ENCODE measurements at regions not wholly inside any gene's neighbourhood (a gene's known extent, or its start where the extent isn't known, plus 50 kb on each side); places are given as distances from the start of the nearest gene placed in this dataset.

DNA sequence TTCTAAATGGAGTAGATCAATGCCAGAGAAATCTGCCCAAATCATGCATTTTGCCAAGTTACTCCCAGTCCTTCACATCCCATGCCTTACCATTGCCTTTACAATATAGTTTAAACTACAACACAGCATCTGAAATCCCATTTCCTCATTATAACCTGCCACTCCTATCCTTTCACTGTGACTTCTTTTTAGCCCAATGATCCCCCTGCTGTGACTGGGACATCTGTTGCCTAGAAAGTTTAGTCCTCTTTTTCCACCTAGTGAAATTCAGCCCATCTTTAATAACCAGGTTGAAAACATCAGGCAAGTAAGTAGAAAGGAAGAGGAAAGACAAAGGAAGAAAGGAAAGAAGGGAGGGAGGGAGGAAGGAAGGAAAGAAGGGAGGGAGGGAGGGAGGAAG is 627.9 kb upstream of the ZNF385D start:
- Histone ChIP-seq H3K27me3 (ENCODE audit: insufficient read depth) (no peaks in the 10 kb centered on the region), H3K36me3 (replicated peaks in 1 of 2; ENCODE audit: control insufficient read depth in 1 of 2, insufficient read depth in 2 of 2, low read length in 1 of 2) (no peaks in the 10 kb centered on the region), H3K9ac (no peak overlapping the region), H3F3A (replicated peaks; ENCODE audit: insufficient read depth) (peaks cover 7% of the 10 kb centered on the region), H3K79me2 (ENCODE audit: insufficient read depth) (no peaks in the 10 kb centered on the region), H3K9me3 (no peaks in the 10 kb centered on the region), H2AFZ (ENCODE audit: low read depth) (no peak overlapping the region), H3K27ac (ENCODE audit: low read depth in 2 of 2, low read length in 1 of 2) (no peak overlapping the region), H4K20me1 (ENCODE audit: insufficient read depth) (no peaks in the 10 kb centered on the region), H3K4me2 (no peak overlapping the region), H3K9me2 (no peaks in the 10 kb centered on the region), H3K4me1 (ENCODE audit: control insufficient read depth in 1 of 2, insufficient read depth in 2 of 2, low read depth in 1 of 2, low read length in 1 of 2) (peaks cover 0 to 3% of the 10 kb centered on the region in 2 experiments; a peak in 2 of 4 replicates), H3K4me3 (ENCODE audit: low read depth in 2 of 2, low read length in 1 of 2) (no peak overlapping the region)
- TF ChIP-seq YY1 (IDR thresholded peaks at IDR 0.05; ENCODE audit: low read depth) (no peak), ZBTB33 (IDR thresholded peaks at IDR 0.05; ENCODE audit: borderline replicate concordance, low read depth) (no peak), CHD2 (IDR thresholded peaks at IDR 0.05; ENCODE audit: low read length, partially characterized antibody) (no peak), GATA2 (CRISPR knock-in tag; IDR thresholded peaks at IDR 0.05) (no peak), RCOR1 (IDR thresholded peaks at IDR 0.05; ENCODE audit: low read length) (no peak), TCF12 (IDR thresholded peaks at IDR 0.05) (no peak), RXRA (IDR thresholded peaks at IDR 0.05; ENCODE audit: borderline replicate concordance, low read depth) (no peak), NRF1 (IDR thresholded peaks at IDR 0.05; ENCODE audit: low read depth, low read length) (no peak), NFIC (IDR thresholded peaks at IDR 0.05; ENCODE audit: borderline replicate concordance) (no peak), MXI1 (IDR thresholded peaks at IDR 0.05; ENCODE audit: low read depth, low read length) (no peak), FOXM1 (IDR thresholded peaks at IDR 0.05; ENCODE audit: low read depth) (no peak), TAF1 (IDR thresholded peaks at IDR 0.05; ENCODE audit: borderline replicate concordance, low read depth, low read length) (no peak), ELF1 (IDR thresholded peaks at IDR 0.05) (no peak), REST (IDR thresholded peaks at IDR 0.05; ENCODE audit: low read depth, low read length) (no peak), EP300 (IDR thresholded peaks at IDR 0.05; ENCODE audit: borderline replicate concordance in 1 of 2, low read depth in 1 of 2, low read length in 1 of 2) (no peak), SMC3 (IDR thresholded peaks at IDR 0.05; ENCODE audit: low read depth, low read length) (no peak)
- TF ChIP-seq, protein P1, sequence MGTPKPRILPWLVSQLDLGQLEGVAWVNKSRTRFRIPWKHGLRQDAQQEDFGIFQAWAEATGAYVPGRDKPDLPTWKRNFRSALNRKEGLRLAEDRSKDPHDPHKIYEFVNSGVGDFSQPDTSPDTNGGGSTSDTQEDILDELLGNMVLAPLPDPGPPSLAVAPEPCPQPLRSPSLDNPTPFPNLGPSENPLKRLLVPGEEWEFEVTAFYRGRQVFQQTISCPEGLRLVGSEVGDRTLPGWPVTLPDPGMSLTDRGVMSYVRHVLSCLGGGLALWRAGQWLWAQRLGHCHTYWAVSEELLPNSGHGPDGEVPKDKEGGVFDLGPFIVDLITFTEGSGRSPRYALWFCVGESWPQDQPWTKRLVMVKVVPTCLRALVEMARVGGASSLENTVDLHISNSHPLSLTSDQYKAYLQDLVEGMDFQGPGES (IDR thresholded peaks at IDR 0.05; ENCODE audit: low read depth, low read length), result no peak
- TF ChIP-seq, protein P2, sequence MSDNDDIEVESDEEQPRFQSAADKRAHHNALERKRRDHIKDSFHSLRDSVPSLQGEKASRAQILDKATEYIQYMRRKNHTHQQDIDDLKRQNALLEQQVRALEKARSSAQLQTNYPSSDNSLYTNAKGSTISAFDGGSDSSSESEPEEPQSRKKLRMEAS (IDR thresholded peaks at IDR 0.05; ENCODE audit: low read depth), result no peak
- TF ChIP-seq, protein P3, sequence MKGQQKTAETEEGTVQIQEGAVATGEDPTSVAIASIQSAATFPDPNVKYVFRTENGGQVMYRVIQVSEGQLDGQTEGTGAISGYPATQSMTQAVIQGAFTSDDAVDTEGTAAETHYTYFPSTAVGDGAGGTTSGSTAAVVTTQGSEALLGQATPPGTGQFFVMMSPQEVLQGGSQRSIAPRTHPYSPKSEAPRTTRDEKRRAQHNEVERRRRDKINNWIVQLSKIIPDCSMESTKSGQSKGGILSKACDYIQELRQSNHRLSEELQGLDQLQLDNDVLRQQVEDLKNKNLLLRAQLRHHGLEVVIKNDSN (IDR thresholded peaks at IDR 0.05; ENCODE audit: borderline replicate concordance, low read depth), result no peak
- ChIA-PET POLR2A (no interaction called here), CTCF (no interaction called here)
- no peak for DNase-seq

All from SK-N-SH (cell line).